IMR-90 (cell line): ENCODE measurements at regions not wholly inside any gene's neighbourhood (a gene's known extent, or its start where the extent isn't known, plus 50 kb on each side); places are given as distances from the start of the nearest gene placed in this dataset.
"Not testable (repeated sequence)": the region's sequence is repeated elsewhere in the genome, so short reads cannot be mapped to it uniquely, and the experiment has no call there.

Source experiments
- BHLHE40 ChIP-seq: fragments of 150-350 bp; IDR thresholded peaks from 2 replicates; pipeline ENCODE4 v1.6.1; 2016; ENCODE audit warnings: mild to moderate bottlenecking, low read depth, low read length
- CHD1 ChIP-seq: IDR thresholded peaks from 2 replicates; pipeline ENCODE4 v1.6.1; 2012; ENCODE audit warnings: low read depth, low read length, improper control_type of control experiment
- CTCF ChIP-seq: conservative IDR thresholded peaks from 2 replicates; pipeline ENCODE4 v1.5.1; 2012; ENCODE audit warnings: mild to moderate bottlenecking, low read depth, low read length, improper control_type of control experiment
- RAD21 ChIP-seq: IDR thresholded peaks from 2 replicates; pipeline ENCODE4 v1.6.1; 2012; ENCODE audit warnings: low read length, improper control_type of control experiment
- RCOR1 ChIP-seq: IDR thresholded peaks from 2 replicates; pipeline ENCODE4 v1.6.1; 2012; ENCODE audit warnings: mild to moderate bottlenecking, low read length, improper control_type of control experiment; ENCODE audit not compliant: insufficient replicate concordance
- SMC3 ChIP-seq: fragments of 150-350 bp; IDR thresholded peaks from 2 replicates; pipeline ENCODE4 v1.6.1; 2016; ENCODE audit warnings: low read depth, mild to moderate bottlenecking, antibody characterized with exemption, low read length, moderate library complexity

- not testable (repeated sequence) for TF ChIP-seq RAD21, CTCF, CHD1, SMC3, BHLHE40, RCOR1
Observed at GRCh38 chr3:161681831-161682230, 185.2 kb downstream of the OTOL1 start.
